ENCODE measurements at regions not wholly inside any gene's neighbourhood (a gene's known extent, or its start where the extent isn't known, plus 50 kb on each side); places are given as distances from the start of the nearest gene placed in this dataset.
"Not testable (repeated sequence)": the region's sequence is repeated elsewhere in the genome, so short reads cannot be mapped to it uniquely, and the experiment has no call there.

GRCh38 chr16:52976539-52977167 is 76.0 kb downstream of the CHD9NB start:
- DNase-seq = peak; percentile 11

GRCh38 chr16:52967744-52968143 is 85.0 kb downstream of the CHD9NB start:
- no peak for DNase-seq

DNA sequence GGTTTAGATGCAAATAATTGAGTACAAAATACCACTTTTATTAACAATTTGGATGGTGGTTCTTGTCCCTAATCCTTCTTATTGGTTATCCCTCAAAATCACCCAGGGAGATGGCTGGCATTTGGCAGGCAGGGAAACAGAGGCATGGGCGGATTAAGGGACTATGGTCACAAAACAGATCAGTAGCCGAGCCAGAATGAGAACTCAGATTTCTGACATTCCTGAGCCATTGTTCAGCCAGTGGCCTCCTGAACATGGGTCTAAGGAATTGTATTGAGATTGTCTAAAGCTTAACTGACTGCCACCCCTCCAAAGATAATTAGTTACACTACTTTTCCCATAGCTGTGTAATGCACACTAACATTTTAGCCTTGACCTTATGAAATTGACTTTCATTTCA is 88.4 kb downstream of the CHD9NB start:
- no peak for DNase-seq

GRCh38 chr16:52963855-52964242 is 88.8 kb downstream of the CHD9NB start:
- DNase-seq = no peak

DNA sequence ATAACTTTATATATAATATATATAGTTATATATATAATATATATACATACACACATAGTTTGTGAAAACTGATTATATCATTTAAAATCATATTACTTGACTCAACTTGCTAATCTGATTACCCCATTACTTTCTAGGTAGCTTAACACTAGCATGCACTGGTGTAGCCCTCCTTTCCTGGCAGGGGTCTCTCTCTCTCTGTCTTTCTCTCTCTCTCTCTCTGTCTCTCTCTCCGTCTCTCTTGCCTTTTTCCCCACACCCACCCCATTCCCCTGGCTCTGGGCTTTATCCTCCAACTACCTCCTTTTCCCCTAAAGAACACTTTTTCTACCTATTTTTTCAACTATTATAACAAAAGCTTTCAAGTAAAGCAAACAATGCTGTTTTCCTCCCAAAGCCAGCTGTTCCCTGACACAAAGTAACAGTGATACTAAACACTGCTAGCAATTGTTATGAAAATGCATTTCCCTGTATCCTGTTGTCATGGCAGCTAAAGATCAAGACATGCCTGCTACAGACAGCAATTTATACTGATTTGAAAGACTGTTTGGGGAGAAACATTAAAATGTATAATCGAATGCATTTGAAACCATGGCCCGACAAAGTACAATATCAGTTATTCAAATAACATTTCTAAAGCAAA is 89.4 kb downstream of the CHD9NB start:
- DNase-seq = no peak

DNA sequence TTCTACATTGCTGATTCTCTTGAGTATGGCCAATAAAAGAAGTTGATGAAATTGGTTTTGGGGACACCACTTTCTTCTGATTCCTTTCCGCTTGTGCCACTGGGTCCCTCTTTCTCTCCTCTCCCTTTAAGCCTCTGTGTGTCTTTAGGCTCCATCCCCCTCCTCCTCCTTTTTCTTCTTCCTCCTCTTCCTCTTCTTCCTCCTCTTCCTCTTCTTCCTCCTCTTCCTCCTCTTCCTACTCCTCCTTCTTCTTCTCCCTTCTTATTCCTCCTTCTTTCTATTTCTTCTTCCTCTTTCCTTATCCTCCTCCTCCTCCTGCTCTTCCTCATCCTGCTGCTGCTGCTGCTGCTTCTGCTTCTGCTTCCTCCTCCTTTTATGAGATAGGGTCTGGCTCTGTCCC is 93.7 kb downstream of the CHD9NB start:
- no peak for DNase-seq

- no peak for DNase-seq
These were observed 95.5 kb downstream of the CHD9NB start for GRCh38 chr16:52957199-52957598.

GRCh38 chr16:52956044-52956443 is 96.7 kb downstream of the CHD9NB start:
- DNase-seq = no peak

GRCh38 chr16:52953215-52953614 is 99.5 kb downstream of the CHD9NB start:
- DNase-seq = no peak

DNA sequence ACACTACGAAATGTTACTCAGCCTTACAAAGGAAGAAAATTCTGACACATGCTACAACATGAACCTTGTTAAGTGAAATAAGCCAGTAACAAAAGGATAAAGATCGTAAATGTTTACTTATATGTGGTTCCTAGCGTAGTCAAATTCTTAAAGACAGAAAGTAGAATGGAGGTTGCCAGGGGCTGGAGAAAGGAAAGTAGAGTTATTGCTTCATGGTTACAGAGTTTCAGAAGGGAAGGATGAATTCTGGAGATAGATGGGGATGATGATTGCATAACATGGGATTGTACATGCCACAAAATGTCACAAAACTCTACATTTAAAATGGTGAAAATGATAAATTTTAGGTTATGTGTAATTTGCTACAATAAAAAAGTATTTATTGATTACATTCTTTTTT is 103.8 kb downstream of the CHD9NB start:
- no peak for DNase-seq

DNA sequence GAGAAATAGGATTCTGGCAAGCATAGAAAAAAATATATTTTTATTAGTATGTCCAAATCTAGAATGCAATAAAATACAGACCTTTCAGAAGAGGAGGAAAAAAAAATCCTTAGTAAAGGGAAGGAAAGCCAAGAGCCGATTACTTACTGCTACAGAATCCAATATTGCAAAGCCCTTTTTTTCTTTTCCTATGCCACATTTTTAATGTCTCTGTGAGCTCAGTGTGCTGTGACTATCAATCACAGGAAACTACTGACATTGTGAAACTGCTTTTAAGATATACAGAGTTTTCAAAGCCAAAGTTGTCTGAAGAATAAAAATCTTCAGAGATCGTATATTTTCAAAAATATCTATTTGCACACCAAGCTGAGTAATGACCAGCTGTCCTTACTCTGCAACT is 120.4 kb downstream of the CHD9NB start:
- no peak for DNase-seq

GRCh38 chr16:52929478-52930400 is 123.0 kb downstream of the CHD9NB start:
- DNase-seq = no peak

DNA sequence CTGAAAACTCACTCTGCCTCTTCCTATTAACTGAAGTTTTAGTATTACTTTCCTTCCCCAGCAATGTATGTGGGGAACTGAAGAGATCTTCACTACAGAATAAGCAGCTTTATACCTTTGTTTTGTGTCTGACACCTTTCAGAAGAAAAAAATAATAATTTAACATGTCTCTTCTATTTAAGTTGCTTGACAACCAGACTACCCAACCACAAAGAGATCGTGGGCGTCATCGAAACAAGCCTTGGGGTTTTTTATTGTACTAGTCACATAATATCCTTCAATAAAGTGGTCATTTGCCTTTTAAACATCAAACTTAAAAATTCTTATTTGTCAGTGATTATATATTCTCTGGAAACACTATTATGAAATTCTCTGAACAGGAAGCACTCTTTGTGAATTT is 123.7 kb downstream of the CHD9NB start:
- no peak for DNase-seq

DNA sequence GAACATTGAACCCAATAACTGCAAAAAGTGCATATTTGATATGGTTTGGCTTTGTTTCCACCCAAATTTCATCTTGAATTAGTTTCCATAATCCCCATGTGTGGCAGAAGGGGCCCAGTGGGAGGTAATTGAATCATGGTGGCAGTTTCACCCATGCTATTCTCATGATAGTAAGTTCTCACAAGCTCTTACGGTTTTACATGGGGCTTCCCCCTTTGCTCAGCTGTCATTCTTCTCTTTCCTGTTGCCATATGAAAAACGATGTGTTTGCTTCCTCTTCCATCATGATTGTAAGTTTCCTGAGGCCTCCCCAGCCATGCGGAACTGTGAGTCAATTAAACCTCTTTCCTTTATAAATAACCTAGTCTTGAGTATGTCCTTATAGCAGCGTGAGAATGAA is 127.6 kb downstream of the CHD9NB start:
- no peak for DNase-seq

- DNase-seq = no peak
These were observed 128.5 kb downstream of the CHD9NB start for GRCh38 chr16:52924162-52924561.

DNA sequence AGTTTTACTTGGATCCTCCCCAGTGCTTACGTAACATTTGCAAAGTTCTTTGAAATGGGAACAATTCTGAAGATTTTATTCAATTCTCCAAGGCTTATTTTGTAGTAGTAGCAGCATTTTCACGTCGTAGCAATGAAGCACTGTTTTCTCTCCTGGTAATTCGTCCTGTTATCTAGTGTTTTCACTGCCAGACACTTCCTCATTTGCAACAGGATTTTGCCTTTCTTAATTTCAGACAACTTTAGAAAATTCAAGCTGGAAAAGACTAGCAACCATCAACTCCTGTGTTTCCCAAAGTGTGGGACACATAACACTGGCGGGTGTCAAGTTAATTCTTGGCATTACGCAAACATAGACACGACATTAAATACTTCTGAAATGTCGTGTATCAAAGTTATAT is 131.6 kb downstream of the CHD9NB start:
- no peak for DNase-seq

DNA sequence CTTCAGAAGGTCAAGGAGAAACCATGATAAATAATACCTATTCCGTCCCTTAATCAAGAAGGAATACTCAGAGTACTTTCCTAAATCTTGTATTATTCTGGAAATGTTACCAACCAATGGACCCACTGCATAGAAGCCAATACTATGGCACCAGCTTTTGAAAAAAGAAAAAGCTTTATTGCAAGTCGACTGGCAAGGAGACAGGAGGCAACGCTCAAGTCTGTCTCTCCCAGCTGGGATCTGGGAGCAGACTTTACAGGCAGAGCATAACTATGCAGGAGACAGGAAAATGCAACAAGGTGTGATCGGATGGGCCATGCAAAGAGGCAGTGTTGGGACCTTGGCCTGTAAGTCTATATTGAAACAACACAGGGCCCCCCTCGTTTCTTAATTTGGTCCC is 132.4 kb downstream of the CHD9NB start:
- no peak for DNase-seq

DNA sequence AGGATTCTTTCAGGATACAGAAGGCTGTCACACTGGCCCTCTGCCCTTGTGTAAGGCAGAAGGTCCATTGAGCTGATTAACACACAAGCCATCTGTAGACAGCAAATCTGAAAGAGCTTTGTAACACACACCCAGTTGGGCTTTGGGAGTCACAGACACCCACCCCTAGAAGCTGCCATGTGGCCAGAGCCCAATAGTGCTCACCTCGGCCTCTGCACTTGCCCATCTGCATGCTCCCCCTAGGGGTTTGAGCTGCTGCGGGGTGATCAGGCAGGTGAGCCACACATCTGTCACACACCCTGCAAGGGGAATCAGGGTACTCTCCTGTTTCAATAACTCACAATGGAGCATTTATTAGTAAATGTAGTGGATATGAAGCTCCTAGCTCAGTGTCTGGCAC is 138.3 kb downstream of the CHD9NB start:
- no peak for DNase-seq

- peak; percentile 16 for DNase-seq
These were observed 140.0 kb downstream of the CHD9NB start for GRCh38 chr16:52912565-52913173.

- not testable (repeated sequence) for DNase-seq
These were observed 144.6 kb downstream of the CHD9NB start for GRCh38 chr16:52908057-52908456.

- no peak for DNase-seq
These were observed 146.4 kb downstream of the CHD9NB start for GRCh38 chr16:52906281-52906680.

DNA sequence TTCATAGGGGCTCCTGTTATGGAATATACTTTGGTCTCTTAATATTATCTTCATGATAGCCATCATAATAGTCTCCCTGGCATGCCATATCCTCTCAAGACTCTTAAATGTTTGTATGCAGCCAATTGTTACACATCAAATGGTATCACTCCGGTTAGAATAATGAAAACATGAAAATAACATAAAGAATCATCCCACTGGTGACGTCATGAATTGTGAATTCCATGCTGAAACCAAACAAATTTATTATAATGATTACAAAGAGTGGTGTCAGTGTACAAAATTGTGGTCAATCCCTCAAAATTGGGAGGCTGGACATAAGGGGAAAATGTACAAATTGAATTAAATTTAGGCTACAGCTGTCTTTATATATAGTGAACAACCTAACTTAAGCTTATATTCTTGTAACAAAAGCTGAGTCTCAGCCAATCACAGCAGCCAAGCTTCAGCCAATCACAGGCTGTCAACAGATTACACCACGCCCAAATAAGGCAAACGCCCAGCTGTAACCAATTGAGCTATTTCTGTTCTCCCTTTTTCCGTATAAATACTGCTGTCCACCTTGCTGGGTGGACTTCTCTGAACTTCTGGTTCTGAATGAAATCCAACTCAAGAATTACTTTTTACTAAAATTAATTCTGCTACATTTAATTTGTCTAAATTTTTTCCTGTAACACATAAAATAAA is 156.1 kb downstream of the CHD9NB start:
- no peak for DNase-seq

DNA sequence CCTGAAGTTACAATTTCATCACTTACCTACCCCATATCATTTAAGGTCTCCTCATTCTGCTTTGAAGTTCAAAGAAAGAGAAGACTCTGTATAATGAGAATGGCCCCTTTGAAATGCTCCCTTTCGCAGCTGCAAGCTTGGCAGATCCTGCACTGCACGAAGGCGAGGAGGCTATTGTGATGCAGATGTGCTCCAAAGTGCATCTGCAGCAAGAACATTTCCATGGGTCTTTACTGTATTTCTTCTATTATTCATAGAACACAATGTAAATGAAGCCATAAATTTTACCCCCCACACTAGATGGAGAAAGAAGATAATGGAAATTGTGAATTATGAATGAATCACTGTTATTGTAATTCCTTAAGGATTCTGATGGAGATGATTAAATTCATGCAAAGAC is 178.7 kb downstream of the CHD9NB start:
- no peak for DNase-seq

Data from NCI-H2107 (cell line).